SK-N-MC (cell line): ENCODE measurements at regions not wholly inside any gene's neighbourhood (a gene's known extent, or its start where the extent isn't known, plus 50 kb on each side); places are given as distances from the start of the nearest gene placed in this dataset.

Experiments used
- DNase-seq: peaks from one replicate; pipeline ENCODE4 v3.0.0-alpha.2; 2011; ENCODE audit warnings: low read depth, low spot score
- H3K27ac ChIP-seq: fragments of 200-600 bp; sonication (generic); 2 replicates; pipeline ENCODE4 v1.5.1; 2016; ENCODE audit warnings: mixed run types
- H3K36me3 ChIP-seq: fragments of 200-600 bp; sonication (generic); 2 replicates; pipeline ENCODE4 v1.6.1; 2017; ENCODE audit warnings: antibody characterized with exemption, low read length, mixed read lengths; ENCODE audit not compliant: insufficient read depth
- H3K4me3 ChIP-seq: fragments of 200-600 bp; sonication (generic); 2 replicates; pipeline ENCODE4 v1.5.1; 2016
- H3K9ac ChIP-seq: fragments of 200-600 bp; sonication (generic); 2 replicates; pipeline ENCODE4 v1.8.0; 2017; ENCODE audit warnings: mixed run types, mixed read lengths; ENCODE audit not compliant: insufficient read length
- H3K9me3 ChIP-seq: fragments of 200-600 bp; sonication (generic); 2 replicates; pipeline ENCODE4 v1.6.1; 2017; ENCODE audit warnings: low read depth, mild to moderate bottlenecking, antibody characterized with exemption, low read length, moderate library complexity, mixed read lengths
- EZH2 ChIP-seq: fragments of 200-600 bp; sonication (generic); IDR thresholded peaks from one replicate; pipeline ENCODE4 v1.6.1; 2017; ENCODE audit warnings: antibody characterized with exemption
- FOXP2 ChIP-seq: optimal IDR thresholded peaks from 2 replicates; pipeline ENCODE3; 2011; ENCODE audit warnings: mild to moderate bottlenecking, moderate library complexity; ENCODE audit not compliant: insufficient read depth; ENCODE audit errors: extremely low read length, control extremely low read depth
- POLR2AphosphoS5 ChIP-seq: IDR thresholded peaks from 2 replicates; pipeline ENCODE4 v1.6.1; 2012; ENCODE audit warnings: mild to moderate bottlenecking, low read depth, low read length, borderline replicate concordance

DNA sequence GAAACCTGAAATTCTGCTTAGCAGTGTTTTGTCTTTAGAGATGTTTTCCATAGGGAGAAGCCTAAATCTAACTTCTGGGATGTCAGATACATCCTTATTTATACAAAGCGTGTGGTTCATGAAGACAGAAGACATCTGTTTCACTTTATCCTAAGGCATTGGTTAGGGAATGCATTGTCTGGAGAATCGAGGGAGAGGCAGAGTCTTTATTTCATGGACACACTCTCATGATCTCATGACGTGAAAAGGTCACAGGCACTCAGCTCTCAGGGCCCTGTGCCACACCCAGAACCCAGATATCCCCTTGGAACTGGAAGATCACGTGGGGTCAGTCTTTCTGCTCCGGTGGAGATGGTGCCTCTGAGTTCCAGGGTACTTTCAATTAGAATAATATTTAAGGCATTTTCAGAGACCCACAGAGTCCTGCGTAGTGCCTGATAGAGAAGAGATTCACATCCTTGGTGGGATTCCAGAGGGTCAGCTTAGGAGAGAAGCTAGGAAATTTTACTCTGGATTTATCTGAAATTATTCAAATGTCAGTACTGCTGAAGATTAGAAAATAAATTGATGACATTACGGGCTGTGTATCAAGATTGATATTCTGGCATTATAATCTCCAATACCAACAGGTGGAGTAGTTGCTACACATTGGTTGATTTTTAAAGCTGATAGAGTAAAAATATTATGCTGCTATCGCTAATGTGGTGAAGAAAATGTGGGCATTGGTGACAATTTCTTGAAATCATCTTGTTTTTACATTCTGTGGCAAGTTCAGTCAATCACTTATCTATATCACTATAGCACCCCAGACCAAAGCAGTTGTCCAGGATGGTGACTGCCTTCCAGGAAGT, 378.3 kb downstream of the MTRR start:
- no peak overlapping the region for H3K9ac ChIP-seq
- no peak for DNase-seq
- TF ChIP-seq POLR2AphosphoS5, result no peak
- no peak for TF ChIP-seq EZH2
- TF ChIP-seq FOXP2, result no peak
- H3K36me3 ChIP-seq, result no peaks in the 10 kb centered on the region
- H3K27ac ChIP-seq, result no peak overlapping the region
- H3K9me3 ChIP-seq, result no peaks in the 10 kb centered on the region
- no peak overlapping the region for H3K4me3 ChIP-seq

- H3K27ac ChIP-seq, result no peak overlapping the region
- H3K9ac ChIP-seq, result no peak overlapping the region
- H3K4me3 ChIP-seq, result no peak overlapping the region
- no peaks in the 10 kb centered on the region for H3K9me3 ChIP-seq
- H3K36me3 ChIP-seq, result no peaks in the 10 kb centered on the region
- TF ChIP-seq POLR2AphosphoS5, result no peak
- no peak for TF ChIP-seq EZH2
- no peak for TF ChIP-seq FOXP2
- DNase-seq, result no peak
These were observed 384.4 kb downstream of the MTRR start for GRCh38 chr5:8253376-8253775.

GRCh38 chr5:8254674-8255073, 385.7 kb downstream of the MTRR start:
- Histone ChIP-seq H3K27ac (no peak overlapping the region), H3K4me3 (no peak overlapping the region), H3K9ac (no peak overlapping the region), H3K9me3 (no peaks in the 10 kb centered on the region), H3K36me3 (no peaks in the 10 kb centered on the region)
- DNase-seq, result no peak
- TF ChIP-seq FOXP2, result no peak
- no peak for TF ChIP-seq POLR2AphosphoS5
- no peak for TF ChIP-seq EZH2

DNA sequence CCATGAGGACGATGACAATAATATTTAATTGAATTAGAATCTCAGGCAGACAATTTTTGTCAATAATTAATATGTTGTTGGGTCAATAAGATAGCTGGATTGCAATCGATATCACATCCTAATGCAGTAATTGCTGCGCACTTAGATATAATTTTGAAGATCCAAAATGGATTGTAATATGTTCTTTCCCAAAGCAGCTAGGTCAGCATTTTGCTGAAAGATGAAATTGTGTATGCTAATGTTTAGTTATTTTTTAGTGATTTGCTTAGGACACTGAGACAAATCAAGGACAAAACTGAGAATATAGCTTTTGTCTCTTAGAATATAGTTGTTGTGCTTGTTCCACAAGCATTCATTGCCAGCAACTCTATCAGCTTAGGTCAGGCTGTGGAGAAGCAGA, 389.9 kb downstream of the MTRR start:
- Histone ChIP-seq H3K9me3 (no peaks in the 10 kb centered on the region), H3K36me3 (no peaks in the 10 kb centered on the region), H3K27ac (no peak overlapping the region), H3K9ac (no peak overlapping the region), H3K4me3 (no peak overlapping the region)
- TF ChIP-seq FOXP2 (no peak), POLR2AphosphoS5 (no peak), EZH2 (no peak)
- DNase-seq, result no peak

GRCh38 chr5:8270246-8270645, 401.3 kb downstream of the MTRR start:
- H3K4me3 ChIP-seq, result no peak overlapping the region
- no peak overlapping the region for H3K9ac ChIP-seq
- no peak for TF ChIP-seq EZH2
- no peak for TF ChIP-seq POLR2AphosphoS5
- no peak for DNase-seq
- H3K9me3 ChIP-seq, result no peaks in the 10 kb centered on the region
- H3K36me3 ChIP-seq, result no peaks in the 10 kb centered on the region
- H3K27ac ChIP-seq, result no peak overlapping the region

DNA sequence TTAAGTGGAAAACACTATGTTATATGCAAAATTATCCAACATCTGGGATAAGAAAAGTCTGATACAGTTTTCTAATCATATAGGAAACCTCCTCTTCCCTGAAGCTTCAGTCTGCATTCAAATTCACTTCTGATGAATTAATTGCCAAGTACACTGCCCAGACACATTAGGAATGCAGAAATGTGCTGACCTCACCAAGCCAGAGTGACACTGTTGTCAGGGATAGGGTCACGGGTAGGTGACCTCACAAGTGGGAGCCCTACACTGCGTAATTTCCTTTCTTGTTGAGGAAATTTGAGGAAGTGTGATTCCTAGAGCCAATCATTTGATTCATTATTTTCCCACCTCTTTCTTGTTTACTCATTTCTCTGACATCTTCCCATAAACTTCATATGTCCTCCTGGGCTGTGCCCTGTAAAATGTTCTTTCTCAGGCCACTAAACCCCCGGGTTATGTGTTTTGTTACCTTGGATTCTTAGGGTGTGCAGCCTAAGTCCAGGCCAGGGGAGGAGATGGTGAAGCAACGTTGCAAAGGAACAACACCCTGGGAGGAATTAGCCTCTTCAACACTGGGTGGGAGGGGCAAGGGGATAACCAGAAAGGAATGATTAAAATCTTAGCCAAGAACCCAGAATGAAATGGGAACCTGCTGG, 411.9 kb downstream of the MTRR start:
- H3K9me3 ChIP-seq, result no peaks in the 10 kb centered on the region
- H3K4me3 ChIP-seq, result no peak overlapping the region
- no peak for DNase-seq

DNA sequence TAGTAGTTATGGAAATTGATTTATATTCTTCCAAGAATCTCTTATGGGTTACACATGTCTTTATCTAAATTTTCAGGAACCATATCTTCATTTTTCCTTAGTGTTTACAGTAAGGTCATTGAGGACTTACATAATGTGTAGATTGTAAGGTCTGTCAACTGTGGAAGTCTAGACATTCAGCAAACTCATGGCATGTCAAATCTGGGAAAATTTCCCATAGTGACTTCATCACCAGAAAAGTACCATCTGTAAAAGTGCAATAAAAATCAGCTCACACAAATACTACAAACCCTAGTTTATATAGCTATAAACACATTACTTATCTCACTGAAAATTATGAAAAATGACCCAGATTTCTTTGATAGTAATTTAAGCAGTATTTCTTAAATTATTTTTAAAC, 419.4 kb downstream of the MTRR start:
- Histone ChIP-seq H3K9ac (no peak overlapping the region), H3K36me3 (no peaks in the 10 kb centered on the region), H3K27ac (no peak overlapping the region), H3K4me3 (no peak overlapping the region), H3K9me3 (no peaks in the 10 kb centered on the region)
- no peak for DNase-seq
- no peak for TF ChIP-seq POLR2AphosphoS5
- TF ChIP-seq FOXP2, result no peak
- no peak for TF ChIP-seq EZH2

More for the DNA sequence above, 411.9 kb downstream of the MTRR start:
- Histone ChIP-seq H3K27ac (no peak overlapping the region), H3K36me3 (no peaks in the 10 kb centered on the region), H3K9ac (no peak overlapping the region)
- no peak for TF ChIP-seq POLR2AphosphoS5
- no peak for TF ChIP-seq EZH2
- TF ChIP-seq FOXP2, result no peak

DNA sequence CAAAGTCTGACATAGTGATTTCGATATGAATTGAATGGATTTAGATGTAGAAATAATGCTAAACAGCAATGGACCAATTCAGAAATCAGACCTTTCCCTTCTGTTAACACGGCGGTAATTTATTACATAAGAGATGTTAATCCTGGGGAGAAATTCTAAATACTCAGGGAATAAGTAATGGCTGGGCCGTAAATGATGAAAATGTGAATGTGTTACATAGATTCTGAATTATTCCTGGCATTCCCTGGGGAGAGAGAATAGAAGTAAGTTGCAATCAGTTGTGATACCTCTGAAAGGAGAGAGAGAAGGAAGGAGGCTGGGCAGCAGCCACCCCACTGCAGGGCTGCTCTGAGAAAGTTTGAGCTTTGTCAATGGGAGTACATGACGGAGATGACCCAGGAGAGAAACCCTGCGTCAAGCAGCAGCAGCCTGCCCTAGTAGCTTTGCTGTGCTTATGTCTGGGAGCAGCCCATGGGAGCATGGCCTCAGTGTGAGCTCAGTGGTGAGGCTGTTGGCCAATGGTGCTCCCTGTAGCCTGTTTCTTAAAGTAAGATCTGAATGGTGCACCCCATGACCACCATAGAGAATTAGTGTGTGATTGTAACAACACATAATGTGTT, 420.1 kb downstream of the MTRR start:
- Histone ChIP-seq H3K9me3 (no peaks in the 10 kb centered on the region), H3K27ac (no peak overlapping the region), H3K9ac (no peak overlapping the region), H3K4me3 (no peak overlapping the region), H3K36me3 (no peaks in the 10 kb centered on the region)
- no peak for DNase-seq
- TF ChIP-seq EZH2 (no peak), POLR2AphosphoS5 (no peak), FOXP2 (no peak)

DNA sequence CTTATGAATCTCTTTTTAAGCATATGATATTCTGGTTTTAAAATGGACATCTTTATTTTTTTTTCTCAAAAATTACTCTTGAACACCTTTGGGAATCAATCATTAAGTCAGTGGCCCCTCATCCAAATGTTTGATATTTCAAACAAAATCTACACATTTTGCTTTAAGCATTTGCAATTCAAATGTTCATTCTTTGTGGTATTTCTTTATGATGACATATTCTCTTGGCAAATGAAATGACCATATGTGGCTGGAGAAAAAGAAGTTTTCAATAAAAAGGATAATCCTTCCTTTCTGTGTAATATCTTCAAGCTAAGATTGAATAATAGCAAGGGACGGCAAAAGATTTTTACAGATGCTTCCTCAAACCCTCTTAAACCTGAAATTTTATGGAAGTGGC, 420.8 kb downstream of the MTRR start:
- Histone ChIP-seq H3K4me3 (no peak overlapping the region), H3K9ac (no peak overlapping the region), H3K27ac (no peak overlapping the region), H3K9me3 (no peaks in the 10 kb centered on the region), H3K36me3 (no peaks in the 10 kb centered on the region)
- TF ChIP-seq POLR2AphosphoS5 (no peak), EZH2 (no peak), FOXP2 (no peak)
- DNase-seq, result no peak
